ENCODE measurements at regions not wholly inside any gene's neighbourhood (a gene's known extent, or its start where the extent isn't known, plus 50 kb on each side); places are given as distances from the start of the nearest gene placed in this dataset.

DNA sequence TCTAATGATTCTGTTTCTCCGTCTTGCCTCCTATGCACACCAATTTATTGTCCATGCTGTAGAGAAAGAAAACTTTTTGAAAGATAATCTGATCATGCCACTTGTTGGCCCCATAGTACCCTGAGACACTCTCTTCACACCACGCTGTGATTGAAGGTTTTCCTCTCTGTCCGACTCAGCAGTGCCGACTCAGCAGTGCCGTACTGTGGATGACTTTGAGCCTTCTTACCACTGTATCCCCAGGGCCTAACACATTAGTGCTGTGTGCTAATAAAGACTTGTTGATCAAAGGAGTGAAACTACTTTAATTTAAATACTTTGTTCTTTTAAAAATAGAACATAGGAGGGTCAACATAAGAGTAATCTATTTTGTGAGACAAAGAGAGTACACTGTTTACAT lies 429.6 kb downstream of the KLF12 start:
- H3K36me3 Mint-ChIP-seq (ENCODE audit: low read depth) = peaks cover 14% of the 10 kb centered on the region
- H3K27ac Mint-ChIP-seq = no peak overlapping the region
- no peak overlapping the region for H3K4me3 Mint-ChIP-seq
- H3K9me3 Mint-ChIP-seq (ENCODE audit: insufficient read depth) = no peaks in the 10 kb centered on the region
- DNase-seq (no peak), ATAC-seq (no peak)
- ChIA-PET CTCF (no interaction called here), POLR2A (no interaction called here)
- peaks cover 34% of the 10 kb centered on the region for H3K4me1 Mint-ChIP-seq (ENCODE audit: low read depth)
- no peaks in the 10 kb centered on the region for H3K27me3 Mint-ChIP-seq (ENCODE audit: low read depth)

DNA sequence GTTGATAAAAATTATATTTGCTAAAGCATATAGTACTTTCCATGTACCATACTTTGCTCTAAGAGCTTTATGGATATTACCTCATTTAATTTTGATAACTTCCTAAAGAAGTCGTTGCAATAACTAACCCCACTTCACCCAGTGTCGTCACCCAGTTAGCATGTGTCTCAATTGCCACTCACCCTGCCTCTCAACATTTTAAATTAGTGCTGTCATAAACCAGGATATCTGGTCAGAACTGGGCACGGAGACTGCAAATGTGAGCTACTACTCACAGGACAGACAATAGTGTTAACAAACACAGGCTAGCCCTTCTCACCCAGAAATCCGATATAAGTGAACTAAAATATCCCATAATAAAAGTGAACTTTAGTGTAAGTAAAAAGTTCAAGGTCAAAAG lies 430.6 kb downstream of the KLF12 start:
- CTCF ChIA-PET = interaction anchor here (1.2 to 1.4 kb wide), 2 partner anchors 12 to 645 kb away, joined by 3 read pairs; partner anchors contain the start of gene KLF5
- POLR2A ChIA-PET = interaction anchor here (0.7 to 1.1 kb wide), 2 partner anchors 644 to 977 kb away, joined by 3 read pairs; partner anchors contain the start of gene KLF5

DNA sequence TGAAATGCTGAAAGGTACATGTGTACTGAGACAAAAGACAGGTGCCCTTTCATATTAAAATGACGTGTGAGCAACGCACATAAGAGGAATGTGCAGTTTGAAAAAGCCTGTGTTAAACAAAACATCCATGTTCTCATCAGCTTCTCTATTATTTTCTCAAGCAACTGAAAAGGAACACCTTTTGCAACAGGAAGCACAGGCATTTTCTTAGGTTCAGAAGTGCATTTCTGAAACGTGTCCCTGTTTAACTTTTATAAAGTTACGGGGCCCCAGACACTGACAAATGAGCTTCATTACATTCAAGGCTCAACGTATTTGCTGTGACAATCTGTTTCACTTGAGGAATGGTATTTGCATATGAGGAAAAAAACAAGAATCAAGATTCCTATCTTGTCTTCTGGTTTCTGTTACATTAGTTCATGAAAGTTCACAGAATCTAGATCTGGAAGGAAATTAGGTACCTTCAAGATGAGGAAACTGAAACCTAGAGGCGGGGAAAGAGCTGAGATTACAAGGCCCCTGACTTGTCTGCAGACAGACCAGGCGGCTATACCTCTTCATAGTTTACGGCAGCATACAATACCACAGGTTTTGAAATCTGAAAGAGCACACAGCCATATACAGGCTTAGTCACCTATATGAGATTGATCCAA lies 431.7 kb downstream of the KLF12 start:
- ChIA-PET CTCF (interaction anchor here (1.0 to 1.4 kb wide), 5 partner anchors 9 to 644 kb away, joined by 3 to 4 read pairs (median 3); partner anchors contain the start of gene KLF5), POLR2A (interaction anchor here (1.1 kb wide), 1 partner anchor 643 kb away, joined by 3 read pairs; the partner anchor contains the start of gene KLF5)
- Mint-ChIP-seq H3K27me3 (ENCODE audit: low read depth) (no peaks in the 10 kb centered on the region), H3K36me3 (ENCODE audit: low read depth) (peaks cover 25% of the 10 kb centered on the region), H3K9me3 (ENCODE audit: insufficient read depth) (no peaks in the 10 kb centered on the region), H3K27ac (peak overlapping the region; percentile 90), H3K4me1 (ENCODE audit: low read depth) (peaks cover 47% of the 10 kb centered on the region), H3K4me3 (peak overlapping the region; percentile 63)
- ATAC-seq (peak; percentile 92), DNase-seq (peak; percentile 62)

More for the DNA sequence above, 430.6 kb downstream of the KLF12 start:
- no peak overlapping the region for H3K4me3 Mint-ChIP-seq
- H3K36me3 Mint-ChIP-seq (ENCODE audit: low read depth) = peaks cover 21% of the 10 kb centered on the region
- no peaks in the 10 kb centered on the region for H3K27me3 Mint-ChIP-seq (ENCODE audit: low read depth)
- H3K27ac Mint-ChIP-seq = no peak overlapping the region
- H3K9me3 Mint-ChIP-seq (ENCODE audit: insufficient read depth) = no peaks in the 10 kb centered on the region
- DNase-seq (no peak), ATAC-seq (no peak)
- H3K4me1 Mint-ChIP-seq (ENCODE audit: low read depth) = peaks cover 41% of the 10 kb centered on the region

DNA sequence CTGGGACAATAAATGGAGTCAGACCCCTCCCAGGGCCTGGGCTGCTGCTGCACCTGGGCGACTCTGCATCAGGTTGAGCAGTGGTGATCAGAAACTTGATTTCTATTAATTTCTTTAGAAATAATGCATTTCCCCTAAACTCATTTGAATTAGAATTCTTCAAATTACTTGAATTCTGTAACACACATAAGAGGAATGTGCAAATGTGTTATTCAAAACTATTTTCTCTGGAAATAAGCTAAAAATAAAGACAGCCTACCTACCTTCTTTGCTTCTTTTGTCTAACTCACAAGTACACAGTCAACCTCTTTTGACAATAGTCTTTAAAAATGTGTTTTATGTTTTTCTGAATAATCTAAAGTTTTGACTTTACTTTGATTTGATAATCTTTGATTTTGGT lies 433.0 kb downstream of the KLF12 start:
- DNase-seq (no peak), ATAC-seq (no peak)
- Mint-ChIP-seq H3K4me1 (ENCODE audit: low read depth) (peaks cover 56% of the 10 kb centered on the region), H3K36me3 (ENCODE audit: low read depth) (peaks cover 33% of the 10 kb centered on the region), H3K4me3 (no peak overlapping the region), H3K9me3 (ENCODE audit: insufficient read depth) (no peaks in the 10 kb centered on the region), H3K27me3 (ENCODE audit: low read depth) (no peaks in the 10 kb centered on the region), H3K27ac (no peak overlapping the region)
- ChIA-PET CTCF (no interaction called here), POLR2A (no interaction called here)

DNA sequence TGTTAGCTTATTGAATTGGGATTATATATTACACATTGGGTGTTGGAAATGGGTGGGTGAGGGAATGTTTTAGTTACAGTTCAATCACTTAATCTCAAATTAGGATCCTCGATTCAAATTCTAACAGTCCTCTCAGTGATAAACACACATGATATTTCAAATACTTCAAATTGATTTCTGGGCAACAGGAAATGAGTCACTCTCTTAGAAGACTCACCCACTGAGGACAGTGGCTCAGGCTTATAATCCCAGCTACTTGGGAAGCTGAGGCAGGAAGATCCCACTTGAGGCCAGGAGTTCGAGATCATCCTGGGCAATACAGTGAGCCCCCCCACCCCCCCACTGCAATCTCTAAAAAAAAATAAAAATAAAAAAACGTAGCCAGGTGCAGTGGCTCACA lies 435.3 kb downstream of the KLF12 start:
- Mint-ChIP-seq H3K4me1 (ENCODE audit: low read depth) (peaks cover 48% of the 10 kb centered on the region), H3K4me3 (no peak overlapping the region), H3K36me3 (ENCODE audit: low read depth) (peaks cover 46% of the 10 kb centered on the region), H3K27ac (no peak overlapping the region), H3K27me3 (ENCODE audit: low read depth) (no peaks in the 10 kb centered on the region), H3K9me3 (ENCODE audit: insufficient read depth) (no peaks in the 10 kb centered on the region)
- ChIA-PET POLR2A (no interaction called here), CTCF (interaction anchor here (0.8 to 1.0 kb wide), 3 partner anchors 9 to 1521 kb away, joined by 3 read pairs; no protein-coding TSS in a partner anchor)
- DNase-seq (no peak), ATAC-seq (no peak)

DNA sequence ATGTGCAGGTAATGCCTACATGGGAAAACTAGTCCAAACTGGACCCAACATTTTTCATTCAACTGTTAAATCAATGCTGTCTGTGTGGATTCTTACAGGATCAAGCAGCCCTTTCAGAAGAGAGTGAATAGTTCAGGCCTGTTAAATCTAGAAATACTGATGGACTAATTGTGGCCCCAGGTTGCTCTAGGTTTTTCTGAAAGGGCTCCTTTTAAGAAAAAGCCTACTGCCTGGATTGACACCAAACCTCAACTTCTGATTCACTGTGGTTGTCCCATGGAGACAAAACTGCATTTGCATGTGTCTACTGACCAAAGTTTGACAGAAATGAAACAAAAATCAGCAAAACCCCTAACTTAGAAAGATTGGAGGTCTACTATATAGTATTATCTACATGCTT lies 437.0 kb downstream of the KLF12 start:
- Mint-ChIP-seq H3K4me1 (ENCODE audit: low read depth) (peaks cover 33% of the 10 kb centered on the region), H3K4me3 (no peak overlapping the region), H3K27ac (no peak overlapping the region), H3K36me3 (ENCODE audit: low read depth) (peaks cover 47% of the 10 kb centered on the region), H3K9me3 (ENCODE audit: insufficient read depth) (no peaks in the 10 kb centered on the region), H3K27me3 (ENCODE audit: low read depth) (no peaks in the 10 kb centered on the region)
- ATAC-seq = no peak
- ChIA-PET POLR2A (no interaction called here), CTCF (no interaction called here)
- DNase-seq = no peak

DNA sequence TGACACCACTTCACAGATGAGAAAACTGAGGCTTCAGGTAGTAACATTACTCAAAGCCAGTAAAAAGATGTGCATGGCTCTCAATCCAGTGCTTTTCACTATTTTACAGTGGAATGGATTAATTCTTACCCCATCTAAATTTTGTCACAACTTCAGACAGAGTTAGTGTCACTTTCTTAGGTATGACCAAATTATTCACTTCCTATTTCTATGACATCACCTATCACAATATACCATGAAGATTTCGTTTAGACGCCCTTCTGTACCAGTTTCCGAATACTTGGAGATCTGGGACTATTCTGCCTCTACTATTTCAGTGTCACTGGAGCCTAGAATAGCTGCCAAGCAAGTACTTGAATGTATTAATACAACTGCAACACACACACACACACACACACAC lies 437.5 kb downstream of the KLF12 start:
- Mint-ChIP-seq H3K9me3 (ENCODE audit: insufficient read depth) (no peaks in the 10 kb centered on the region), H3K36me3 (ENCODE audit: low read depth) (peaks cover 47% of the 10 kb centered on the region), H3K27ac (peak overlapping the region; percentile 29), H3K4me1 (ENCODE audit: low read depth) (peaks cover 28% of the 10 kb centered on the region), H3K4me3 (no peak overlapping the region), H3K27me3 (ENCODE audit: low read depth) (no peaks in the 10 kb centered on the region)
- no peak for ATAC-seq
- CTCF ChIA-PET = no interaction called here
- POLR2A ChIA-PET = no interaction called here
- DNase-seq = no peak

DNA sequence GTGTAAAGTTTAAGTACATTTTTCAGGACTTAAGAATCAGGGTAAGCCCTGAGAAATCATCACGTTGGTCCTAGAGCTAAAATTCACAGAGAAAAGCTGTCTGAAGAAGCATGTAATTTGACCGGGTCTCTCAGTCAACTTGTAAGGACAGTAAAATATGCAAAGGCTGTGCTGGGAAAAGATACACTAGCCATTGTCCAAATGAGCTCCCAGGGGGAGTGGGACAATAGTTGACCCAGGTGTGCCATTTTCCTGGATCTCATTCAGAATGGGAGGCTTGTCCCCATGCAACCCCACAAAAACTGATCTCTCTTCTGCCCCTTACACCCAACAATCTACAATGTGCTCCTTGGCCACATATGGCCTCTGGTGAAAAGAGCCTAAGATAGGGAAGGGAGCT lies 437.9 kb downstream of the KLF12 start:
- ChIA-PET CTCF (no interaction called here), POLR2A (no interaction called here)
- Mint-ChIP-seq H3K27ac (no peak overlapping the region), H3K36me3 (ENCODE audit: low read depth) (peaks cover 47% of the 10 kb centered on the region), H3K9me3 (ENCODE audit: insufficient read depth) (no peaks in the 10 kb centered on the region), H3K4me3 (no peak overlapping the region), H3K27me3 (ENCODE audit: low read depth) (no peaks in the 10 kb centered on the region), H3K4me1 (ENCODE audit: low read depth) (peaks cover 26% of the 10 kb centered on the region)
- DNase-seq (no peak), ATAC-seq (no peak)

DNA sequence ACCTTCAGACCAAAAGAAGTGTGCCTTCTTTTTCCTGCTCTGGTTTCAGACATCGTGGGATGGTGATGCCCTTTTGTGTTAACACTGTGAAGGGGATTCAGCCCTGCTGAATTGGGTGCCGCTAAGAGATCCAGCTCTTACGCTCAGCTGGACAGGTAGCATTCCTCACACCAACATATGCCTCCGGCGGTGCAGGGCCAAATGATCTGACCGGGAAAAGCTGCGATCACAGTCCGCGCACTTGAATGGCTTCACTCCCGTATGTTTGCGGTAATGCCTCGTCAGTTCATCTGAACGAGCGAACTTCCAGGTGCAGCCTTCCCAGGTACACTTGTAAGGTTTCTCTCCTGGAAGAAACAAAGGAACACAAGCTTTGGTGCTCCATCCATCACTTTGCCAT lies 438.9 kb downstream of the KLF12 start:
- Mint-ChIP-seq H3K4me1 (ENCODE audit: low read depth) (peaks cover 23% of the 10 kb centered on the region), H3K36me3 (ENCODE audit: low read depth) (peaks cover 44% of the 10 kb centered on the region), H3K4me3 (no peak overlapping the region), H3K27ac (no peak overlapping the region), H3K27me3 (ENCODE audit: low read depth) (no peaks in the 10 kb centered on the region), H3K9me3 (ENCODE audit: insufficient read depth) (no peaks in the 10 kb centered on the region)
- POLR2A ChIA-PET = no interaction called here
- ATAC-seq (no peak), DNase-seq (no peak)
- CTCF ChIA-PET = no interaction called here

DNA sequence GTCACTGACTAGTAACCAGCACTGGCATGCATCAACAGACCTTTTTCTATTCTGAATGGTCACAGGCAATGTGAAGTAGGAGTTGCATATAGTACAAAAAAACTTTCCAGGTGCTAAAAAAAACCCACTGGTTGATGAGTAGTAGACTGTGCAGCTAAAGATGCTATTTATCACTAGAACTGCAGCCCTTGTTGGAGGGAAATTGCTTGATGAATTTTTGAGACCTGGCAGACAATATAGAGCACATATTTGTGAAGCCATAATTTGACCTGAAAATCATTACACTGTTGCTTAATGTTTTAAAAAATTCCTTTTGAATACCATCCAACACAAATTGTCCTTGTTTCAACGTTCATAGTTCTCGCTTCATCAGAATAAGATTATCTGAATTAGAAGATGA lies 441.0 kb downstream of the KLF12 start:
- POLR2A ChIA-PET = no interaction called here
- Mint-ChIP-seq H3K9me3 (ENCODE audit: insufficient read depth) (no peaks in the 10 kb centered on the region), H3K4me1 (ENCODE audit: low read depth) (peaks cover 15% of the 10 kb centered on the region), H3K27me3 (ENCODE audit: low read depth) (no peaks in the 10 kb centered on the region), H3K27ac (no peak overlapping the region), H3K4me3 (no peak overlapping the region), H3K36me3 (ENCODE audit: low read depth) (peaks cover 36% of the 10 kb centered on the region)
- ATAC-seq = no peak
- CTCF ChIA-PET = interaction anchor here (0.7 kb wide), 1 partner anchor 78 kb away, joined by 3 read pairs; no protein-coding TSS in a partner anchor
- DNase-seq = no peak

DNA sequence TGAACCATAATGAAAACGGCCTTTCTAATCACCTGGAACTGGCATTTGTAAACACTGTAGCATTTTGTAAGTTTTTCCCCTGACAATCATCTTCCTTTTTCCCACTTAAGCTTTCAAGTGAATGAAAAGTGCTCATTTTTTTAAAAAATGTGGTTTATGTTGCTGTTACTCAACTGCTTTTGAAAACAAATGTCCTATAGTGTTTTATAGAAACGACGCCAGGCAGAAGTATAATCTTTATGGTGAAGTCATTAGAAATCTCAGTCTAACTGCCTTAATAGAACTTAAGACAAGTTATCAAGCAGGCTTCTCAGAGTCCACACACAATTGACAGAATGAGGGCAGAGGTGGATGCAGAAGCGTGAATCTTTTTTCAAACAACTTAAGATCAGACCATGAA lies 442.3 kb downstream of the KLF12 start:
- Mint-ChIP-seq H3K4me1 (ENCODE audit: low read depth) (peaks cover 3% of the 10 kb centered on the region), H3K27ac (no peak overlapping the region), H3K9me3 (ENCODE audit: insufficient read depth) (no peaks in the 10 kb centered on the region), H3K4me3 (no peak overlapping the region), H3K27me3 (ENCODE audit: low read depth) (no peaks in the 10 kb centered on the region), H3K36me3 (ENCODE audit: low read depth) (peaks cover 31% of the 10 kb centered on the region)
- ATAC-seq (no peak), DNase-seq (no peak)
- POLR2A ChIA-PET = no interaction called here
- CTCF ChIA-PET = no interaction called here

DNA sequence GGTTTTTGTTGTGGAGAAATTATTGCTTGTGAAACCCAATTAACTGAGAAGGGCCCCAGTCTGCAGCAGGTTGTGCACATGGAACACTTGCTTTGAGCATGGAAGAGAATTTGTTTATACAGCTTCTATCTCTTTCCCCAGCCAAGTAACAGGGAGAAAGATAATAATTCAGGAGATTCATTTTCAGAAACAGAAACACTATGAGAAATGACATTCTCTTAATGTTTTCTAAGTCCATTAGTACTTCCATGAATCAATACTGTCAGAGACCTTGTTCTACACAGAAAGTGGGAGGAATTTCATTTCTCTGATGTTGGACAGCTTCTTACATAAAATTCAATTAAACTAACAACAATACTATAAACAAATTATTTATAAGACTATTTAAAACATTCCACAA lies 446.3 kb downstream of the KLF12 start:
- Mint-ChIP-seq H3K4me3 (no peak overlapping the region), H3K4me1 (ENCODE audit: low read depth) (no peaks in the 10 kb centered on the region), H3K27me3 (ENCODE audit: low read depth) (no peaks in the 10 kb centered on the region), H3K36me3 (ENCODE audit: low read depth) (peaks cover 5% of the 10 kb centered on the region), H3K9me3 (ENCODE audit: insufficient read depth) (no peaks in the 10 kb centered on the region), H3K27ac (no peak overlapping the region)
- no peak for DNase-seq
- POLR2A ChIA-PET = no interaction called here
- ATAC-seq = no peak
- CTCF ChIA-PET = no interaction called here

DNA sequence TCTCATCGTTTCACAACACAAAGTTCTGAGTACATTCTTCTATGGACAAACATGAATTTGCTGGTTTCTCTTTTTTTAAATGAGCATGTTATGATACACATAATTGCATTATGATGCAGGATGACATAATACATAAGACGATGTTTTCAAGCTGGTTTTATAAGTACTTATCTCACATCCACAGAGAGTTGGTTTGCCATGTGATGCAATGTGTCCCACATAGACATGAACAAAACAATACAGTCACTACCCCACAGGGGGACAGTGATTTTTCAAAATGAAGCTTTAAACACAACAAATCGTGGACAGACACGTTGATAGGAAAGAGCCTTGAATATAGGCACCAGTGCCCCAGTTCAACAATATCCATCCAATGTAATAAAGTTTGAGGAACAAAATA lies 447.1 kb downstream of the KLF12 start:
- Mint-ChIP-seq H3K27me3 (ENCODE audit: low read depth) (no peaks in the 10 kb centered on the region), H3K27ac (no peak overlapping the region), H3K9me3 (ENCODE audit: insufficient read depth) (no peaks in the 10 kb centered on the region), H3K36me3 (ENCODE audit: low read depth) (peaks cover 5% of the 10 kb centered on the region), H3K4me3 (no peak overlapping the region), H3K4me1 (ENCODE audit: low read depth) (no peaks in the 10 kb centered on the region)
- ChIA-PET CTCF (no interaction called here), POLR2A (no interaction called here)
- DNase-seq (no peak), ATAC-seq (no peak)
